GM20000 (cell line): ENCODE measurements at regions not wholly inside any gene's neighbourhood (a gene's known extent, or its start where the extent isn't known, plus 50 kb on each side); places are given as distances from the start of the nearest gene placed in this dataset.

Experiments used
- DNase-seq: peaks from one replicate; pipeline ENCODE4 v3.0.0; 2012; ENCODE audit warnings: low spot score
- CTCF ChIP-seq: IDR thresholded peaks from 2 replicates; pipeline ENCODE4 v1.5.1; 2012; ENCODE audit warnings: mild to moderate bottlenecking, control low read depth; ENCODE audit errors: extremely low read depth, missing control alignments

DNA sequence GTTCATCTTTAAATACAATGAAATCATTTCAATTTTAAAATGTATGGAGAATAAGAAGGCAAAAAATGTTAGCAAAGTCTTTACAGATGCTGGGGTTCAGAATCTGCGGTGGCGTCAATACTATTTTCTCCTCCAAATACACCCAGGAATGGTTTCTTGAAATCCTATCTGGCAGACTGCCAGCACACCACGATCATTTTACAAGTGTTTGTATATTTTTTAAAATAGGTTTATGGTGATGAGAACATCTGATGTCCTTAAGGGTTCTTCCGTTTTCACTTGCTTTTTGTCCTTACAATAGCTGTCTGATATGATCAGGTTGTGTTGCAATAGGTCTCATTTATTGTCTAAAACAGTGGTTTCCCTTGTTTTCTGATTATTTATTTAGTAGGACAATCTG lies 89.6 kb downstream of the CMPK2 start:
- no peak for TF ChIP-seq CTCF
- DNase-seq: no peak

DNA sequence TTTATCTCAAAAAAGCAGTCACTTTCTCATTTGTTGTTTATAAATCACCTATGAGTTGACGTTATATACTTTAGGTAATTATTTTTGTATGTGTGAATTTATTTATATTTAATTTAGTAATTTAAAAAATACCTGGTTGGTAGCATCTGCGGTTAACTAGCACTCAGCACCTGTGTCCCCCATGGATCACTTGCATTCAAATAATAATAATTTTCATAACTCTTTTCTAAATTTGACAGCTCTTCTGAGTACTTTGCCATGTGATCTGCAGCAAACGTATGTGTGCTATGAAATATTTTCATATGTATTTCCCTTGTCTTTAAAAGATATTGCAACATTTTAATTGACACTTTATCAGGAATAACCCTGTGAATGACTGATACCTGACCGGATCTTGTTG lies 88.1 kb downstream of the CMPK2 start:
- DNase-seq: no peak
- TF ChIP-seq CTCF: no peak

DNA sequence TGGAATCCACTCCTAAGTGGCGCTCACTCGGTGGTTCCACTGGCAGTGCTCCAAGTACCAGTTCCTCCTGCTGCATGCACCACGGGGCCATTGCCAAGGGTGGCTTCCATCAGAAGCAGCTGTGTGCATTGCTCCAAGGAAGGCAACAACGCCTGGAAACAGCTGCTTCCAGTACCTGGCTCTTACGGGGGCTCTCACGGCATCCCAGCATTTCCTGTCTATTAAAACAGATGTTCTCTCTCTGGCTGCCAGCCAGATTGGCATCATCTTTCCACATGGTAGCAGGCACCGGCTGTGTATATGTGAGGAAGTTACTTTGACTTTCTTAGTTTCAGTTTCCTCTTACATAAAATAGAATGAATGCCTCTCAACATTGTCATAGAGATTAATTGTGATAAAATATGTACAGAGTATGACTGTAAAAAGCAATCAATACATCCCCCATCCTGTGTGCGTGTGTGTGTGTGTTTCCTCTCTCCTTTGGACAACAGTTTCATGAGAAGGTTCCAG lies 84.9 kb downstream of the CMPK2 start:
- DNase-seq: no peak
- TF ChIP-seq CTCF: no peak

DNA sequence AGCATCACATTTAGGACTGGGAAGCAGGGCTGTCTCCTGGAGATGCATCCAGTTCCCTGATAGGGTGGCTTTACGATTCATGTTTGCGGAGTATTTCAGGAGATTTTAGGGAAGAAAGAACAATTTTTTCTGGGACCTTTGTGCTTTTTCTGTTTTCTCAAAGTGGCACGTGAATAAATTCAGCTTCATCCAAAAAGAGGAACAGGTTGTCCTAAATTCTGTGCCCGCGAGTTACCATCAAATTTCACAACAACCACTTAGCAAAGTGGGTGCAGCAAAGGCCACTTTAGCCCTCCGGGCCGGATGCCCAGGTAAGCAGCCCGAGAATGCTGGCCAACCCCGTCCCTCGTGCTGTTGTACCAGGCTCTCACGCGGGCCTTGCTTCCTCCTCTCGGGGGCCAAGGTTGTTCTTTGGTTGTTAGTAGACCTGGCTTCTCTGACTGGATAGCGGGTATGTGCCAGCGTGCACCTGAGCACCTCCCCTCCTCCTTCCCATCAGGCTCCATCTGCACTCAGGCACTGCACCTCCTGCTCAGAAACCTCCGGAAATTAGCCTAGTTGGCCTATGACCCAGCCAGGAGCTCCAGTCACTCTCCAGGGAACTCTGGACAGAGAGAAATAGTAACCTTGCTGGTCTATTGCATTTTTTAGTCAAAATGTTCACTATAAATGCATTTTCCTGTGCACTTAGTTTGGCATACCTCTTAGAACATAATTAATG lies 83.0 kb downstream of the CMPK2 start:
- DNase-seq: no peak
- TF ChIP-seq CTCF: no peak

- no peak for DNase-seq
- TF ChIP-seq CTCF: no peak
Measured at GRCh38 chr2:6783238-6783614, 82.5 kb downstream of the CMPK2 start.

GRCh38 chr2:6784291-6784690 lies 81.4 kb downstream of the CMPK2 start:
- DNase-seq: no peak
- no peak for TF ChIP-seq CTCF

- DNase-seq: no peak
- TF ChIP-seq CTCF: no peak
Measured at GRCh38 chr2:6785493-6785892, 80.2 kb downstream of the CMPK2 start.
